ENCODE measurements at regions not wholly inside any gene's neighbourhood (a gene's known extent, or its start where the extent isn't known, plus 50 kb on each side); places are given as distances from the start of the nearest gene placed in this dataset.

DNA sequence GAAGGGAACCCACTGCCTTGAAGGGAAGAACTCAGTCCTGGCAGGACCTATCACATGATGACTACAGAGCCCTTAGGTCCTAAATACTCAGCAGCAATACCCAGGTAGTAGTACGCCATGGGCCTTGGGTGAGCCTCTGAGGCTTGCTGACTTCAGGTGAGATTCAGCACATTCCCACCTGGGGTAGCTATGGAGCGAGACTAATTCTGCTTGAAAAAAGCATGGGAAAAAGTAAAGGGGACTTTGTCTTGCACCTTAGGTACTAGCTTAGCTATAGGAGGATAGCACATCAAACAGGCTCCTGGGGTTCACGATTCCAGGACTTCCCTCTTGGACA, 98.2 kb upstream of the MEOX2 start:
- TF ChIP-seq CTCF (IDR thresholded peaks at IDR 0.05): no peak
- no peak for TF ChIP-seq POLR2A (IDR thresholded peaks at IDR 0.05)
